ENCODE measurements at regions not wholly inside any gene's neighbourhood (a gene's known extent, or its start where the extent isn't known, plus 50 kb on each side); places are given as distances from the start of the nearest gene placed in this dataset.

GRCh38 chr2:225340923-225341322, 58.6 kb upstream of the NYAP2 start:
- intact Hi-C loops (cut with DNase I), result no loop called here
- DNase-seq, result no peak

DNA sequence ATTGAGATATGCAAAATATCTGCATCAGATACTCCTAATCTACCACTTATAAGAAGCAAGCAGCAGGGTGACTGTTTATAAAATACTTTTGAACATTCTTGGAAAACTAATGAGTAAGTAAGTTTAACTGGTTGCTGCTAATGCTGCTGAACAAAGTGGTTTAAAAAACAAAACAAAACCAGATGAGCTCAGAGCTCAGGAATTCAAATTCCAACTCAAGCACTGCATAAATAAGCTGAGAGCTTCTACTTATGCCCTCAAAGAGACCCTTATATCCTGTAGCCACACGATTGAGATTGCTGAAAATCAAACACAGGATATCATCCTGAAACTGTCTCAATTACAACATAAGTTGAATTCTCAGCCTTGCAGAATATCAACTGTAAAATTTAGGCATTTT, 62.3 kb upstream of the NYAP2 start:
- intact Hi-C loops (cut with DNase I), result no loop called here
- DNase-seq, result no peak

DNA sequence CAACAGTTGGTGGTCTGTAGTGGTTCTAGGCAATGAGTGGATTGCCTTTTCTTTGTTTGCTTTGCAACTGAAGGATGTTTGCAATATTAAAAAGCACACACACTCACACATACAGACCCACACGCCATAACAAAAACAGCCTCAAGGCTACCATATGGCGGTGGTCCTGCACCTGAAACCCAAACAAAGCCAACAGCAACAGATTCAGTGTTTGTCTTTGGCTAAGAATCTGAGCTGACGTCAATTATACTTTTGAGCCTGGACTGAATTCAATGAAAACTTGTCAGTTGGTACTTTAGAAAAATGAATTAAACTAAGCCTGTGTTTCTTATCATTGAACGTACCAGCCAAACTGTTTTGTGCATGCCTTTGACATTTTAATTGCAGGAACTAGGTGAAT, 65.0 kb upstream of the NYAP2 start:
- intact Hi-C loops (cut with DNase I), result no loop called here
- no peak for DNase-seq

- intact Hi-C loops (cut with DNase I), result no loop called here
- DNase-seq, result no peak
Measured at GRCh38 chr2:225328192-225328591, 71.3 kb upstream of the NYAP2 start.

DNA sequence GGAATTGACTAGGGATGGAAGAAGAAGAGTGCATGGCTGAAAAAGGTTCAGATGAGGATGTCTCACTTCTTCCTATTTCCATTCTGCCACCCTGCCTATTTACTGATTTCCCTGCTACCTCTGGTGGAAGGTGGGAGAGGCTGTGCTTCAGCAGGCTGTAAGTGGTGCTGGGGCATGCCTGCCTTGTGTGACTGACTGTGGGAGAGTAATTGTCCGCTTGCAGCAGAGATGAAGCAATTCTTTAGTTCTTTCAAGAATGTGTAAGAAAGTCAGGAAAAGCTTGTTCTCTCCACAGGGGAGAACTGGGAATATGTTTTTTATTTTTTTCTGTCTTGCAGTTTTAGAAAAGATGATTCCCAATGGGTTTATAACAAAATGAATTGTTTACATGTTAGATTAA, 72.5 kb upstream of the NYAP2 start:
- no peak for DNase-seq
- intact Hi-C loops (cut with DNase I), result no loop called here

DNA sequence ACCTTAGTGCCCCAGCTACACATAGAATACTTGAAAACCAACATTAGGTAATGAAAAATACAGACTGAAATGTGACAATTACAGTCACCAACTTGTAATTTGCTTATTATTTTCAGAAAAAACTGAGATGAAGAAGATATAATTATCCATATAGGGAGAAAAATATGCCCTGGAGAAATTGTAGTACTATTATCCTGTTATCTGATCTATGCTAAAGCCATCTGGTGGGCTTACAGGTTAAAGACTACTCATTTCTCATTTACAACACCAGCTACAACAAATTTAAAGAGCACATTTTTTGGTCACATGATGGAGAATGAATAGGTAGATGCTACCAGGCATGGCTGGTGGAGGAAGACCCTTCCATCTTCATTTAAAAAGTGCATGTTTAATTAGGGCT, 79.6 kb upstream of the NYAP2 start:
- no peak for DNase-seq
- intact Hi-C loops (cut with DNase I), result no loop called here

- no peak for DNase-seq
- intact Hi-C loops (cut with DNase I), result no loop called here
Measured at GRCh38 chr2:225318440-225318839, 81.1 kb upstream of the NYAP2 start.

DNA sequence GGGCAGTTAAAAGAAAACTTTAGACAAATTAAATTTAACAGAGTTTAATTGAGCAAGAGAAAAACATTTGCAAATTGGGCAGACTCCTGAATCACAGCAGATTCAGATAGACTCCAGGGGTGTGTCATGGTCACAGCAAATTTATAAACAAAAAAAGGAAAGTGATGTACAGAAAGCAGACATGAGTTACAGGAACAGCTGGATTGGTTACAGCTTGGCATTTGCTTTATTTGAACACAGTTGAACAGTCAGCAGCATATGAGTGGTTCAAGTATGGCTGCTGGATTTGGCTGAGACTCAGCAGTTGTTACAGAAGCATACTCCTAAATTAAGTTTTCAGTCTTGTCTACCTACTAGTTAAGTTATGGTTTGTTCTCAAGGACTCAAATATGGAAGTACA, 82.3 kb upstream of the NYAP2 start:
- DNase-seq, result no peak
- intact Hi-C loops (cut with DNase I), result no loop called here

DNA sequence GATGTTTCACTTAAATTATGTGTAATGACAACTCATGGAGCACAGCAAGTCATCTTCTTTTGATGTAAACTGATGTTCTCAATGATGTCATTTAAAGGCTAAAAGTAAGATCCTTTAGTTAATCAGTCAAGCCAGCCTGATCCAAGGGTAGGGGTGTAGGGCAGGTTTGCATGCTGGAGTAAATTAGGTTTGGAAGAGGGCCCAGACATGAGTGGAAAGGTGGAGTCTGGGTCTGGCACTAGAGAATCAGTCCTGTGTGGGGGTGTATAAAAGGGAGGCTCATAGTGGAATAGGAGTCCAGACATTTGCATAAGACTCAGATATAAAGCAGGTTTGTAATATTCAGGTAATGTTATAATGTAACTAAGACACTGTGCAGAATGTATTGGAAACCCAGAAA, 88.8 kb upstream of the NYAP2 start:
- no peak for DNase-seq
- intact Hi-C loops (cut with DNase I), result no loop called here

DNA sequence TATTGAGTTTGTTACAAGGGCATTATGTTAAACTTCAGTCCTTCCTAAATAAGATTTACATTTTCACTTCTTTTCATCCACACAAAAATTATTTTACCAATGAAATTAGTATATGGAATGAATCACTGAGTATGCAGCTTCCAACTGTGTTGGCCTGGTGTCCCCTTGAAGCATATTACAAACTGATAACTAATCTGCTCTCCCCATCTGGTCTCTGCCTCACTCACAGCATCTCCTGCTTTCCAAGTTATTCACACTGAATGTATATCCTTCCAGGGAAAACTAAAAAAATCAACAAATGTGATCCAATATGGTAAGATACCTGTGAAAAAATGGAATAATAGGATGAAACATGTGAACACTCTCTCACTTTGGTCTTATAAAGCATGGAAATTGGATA, 90.0 kb upstream of the NYAP2 start:
- intact Hi-C loops (cut with DNase I), result no loop called here
- no peak for DNase-seq

DNA sequence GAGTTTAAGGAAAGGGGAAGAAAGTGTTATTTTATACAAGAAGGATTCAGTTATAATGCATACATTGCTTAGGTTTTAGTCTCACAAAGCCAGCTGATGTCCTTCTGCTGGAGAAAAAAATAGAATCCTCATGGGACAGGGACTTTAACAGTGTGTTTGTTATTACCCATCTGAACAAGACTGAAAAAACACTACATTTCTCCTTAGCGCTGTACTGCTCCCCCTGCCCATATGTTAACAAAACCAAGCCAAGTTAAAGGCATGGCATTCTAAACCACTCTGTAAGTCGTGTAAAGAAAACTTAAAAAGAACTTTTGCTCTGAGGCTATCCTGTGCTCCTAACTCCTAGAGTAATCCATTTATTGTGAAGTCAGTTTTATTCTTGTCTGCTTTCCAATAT, 102.6 kb upstream of the NYAP2 start:
- DNase-seq, result no peak
- intact Hi-C loops (cut with DNase I), result no loop called here

- no peak for DNase-seq
- intact Hi-C loops (cut with DNase I), result no loop called here
Measured at GRCh38 chr2:225295102-225295501, 104.4 kb upstream of the NYAP2 start.

- intact Hi-C loops (cut with DNase I), result no loop called here
- no peak for DNase-seq
Measured at GRCh38 chr2:225293638-225294037, 105.9 kb upstream of the NYAP2 start.

- intact Hi-C loops (cut with DNase I), result no loop called here
- no peak for DNase-seq
Measured at GRCh38 chr2:225290757-225291400, 108.6 kb upstream of the NYAP2 start.

- intact Hi-C loops (cut with DNase I), result no loop called here
Measured at GRCh38 chr2:225289659-225290058, 109.9 kb upstream of the NYAP2 start.

DNA sequence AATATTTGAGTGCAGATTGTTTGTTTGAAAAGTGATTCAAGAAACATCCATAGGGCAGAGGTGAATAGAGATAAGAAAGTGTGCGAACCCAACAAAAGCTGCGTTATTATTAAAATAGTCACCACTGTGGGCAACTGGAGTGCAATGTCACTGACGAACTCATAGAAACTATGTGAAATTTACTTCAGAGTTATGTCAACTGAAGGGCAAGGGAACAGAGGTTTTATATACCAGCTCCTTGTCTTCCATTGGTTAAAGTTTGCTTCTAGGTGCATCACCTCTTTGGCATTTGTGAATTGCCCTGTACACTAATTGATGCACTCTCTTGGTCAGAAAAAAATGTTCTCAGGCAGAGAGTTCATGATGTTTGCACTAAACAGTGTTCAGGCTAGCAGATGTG, 110.5 kb upstream of the NYAP2 start:
- DNase-seq, result no peak
- intact Hi-C loops (cut with DNase I), result no loop called here

More at GRCh38 chr2:225289659-225290058, 109.9 kb upstream of the NYAP2 start:
- DNase-seq, result no peak

DNA sequence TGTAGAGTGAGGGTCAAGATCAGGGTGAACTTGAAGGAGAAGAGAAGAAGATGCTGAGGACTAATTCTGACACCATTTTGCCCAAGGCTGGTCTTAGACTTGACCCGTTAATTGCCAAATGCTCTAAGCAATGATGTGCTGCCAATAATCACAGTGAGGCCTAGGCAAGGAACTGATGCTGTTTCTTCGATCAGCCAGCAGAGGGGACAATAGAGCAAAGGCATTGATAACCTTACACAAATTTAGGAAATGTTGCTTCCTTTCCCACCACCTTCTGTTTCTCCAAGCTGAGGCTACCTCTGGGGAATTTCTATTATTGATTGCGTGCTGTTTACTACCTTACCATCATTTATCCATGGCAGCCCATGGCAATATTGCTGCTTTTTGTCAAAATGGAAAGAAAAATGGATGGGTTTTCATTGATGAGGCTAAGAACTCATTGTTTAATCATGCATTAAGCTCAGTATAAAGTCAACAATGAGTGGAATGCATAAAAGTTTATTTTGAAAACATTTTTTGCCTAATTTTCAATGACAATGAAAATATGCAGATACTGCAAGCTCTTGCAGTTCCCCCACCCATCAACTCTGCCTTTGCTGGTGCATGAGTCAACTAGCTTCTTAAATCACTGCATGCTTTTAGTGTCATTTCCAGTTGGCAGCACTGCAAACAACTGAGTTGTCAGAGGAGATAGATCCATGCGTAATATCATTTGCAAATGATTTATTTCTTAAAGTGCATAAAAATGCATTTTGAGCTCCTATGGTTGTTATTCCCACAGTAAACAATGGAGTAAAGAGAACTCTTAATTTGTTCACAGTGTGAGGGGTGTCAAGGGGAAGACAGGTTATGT, 116.4 kb upstream of the NYAP2 start:
- peak in 27 of 42 donors; percentile 3 to 68 (median 31) for DNase-seq
- intact Hi-C loops (cut with DNase I), result no loop called here

DNA sequence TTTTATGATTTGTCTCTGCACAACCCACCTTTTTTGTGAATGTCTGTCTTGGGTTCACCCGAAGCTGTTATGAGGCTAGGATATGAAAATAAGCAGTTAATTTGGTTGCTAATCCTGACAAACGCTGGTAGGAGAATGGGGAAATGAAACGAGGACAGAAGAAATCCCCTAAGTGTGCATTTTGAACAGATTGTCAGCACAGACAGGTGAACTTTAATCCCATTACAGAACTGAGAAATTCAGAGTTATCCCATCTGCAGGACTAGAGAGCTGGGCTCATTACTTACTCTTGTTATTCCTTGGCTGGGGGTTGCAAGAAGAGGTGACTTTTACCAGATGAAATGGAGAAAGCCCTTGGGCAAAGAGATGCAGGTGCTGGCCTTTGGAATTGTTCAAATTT, 123.3 kb upstream of the NYAP2 start:
- DNase-seq, result no peak
- intact Hi-C loops (cut with DNase I), result no loop called here

- intact Hi-C loops (cut with DNase I), result no loop called here
- no peak for DNase-seq
Measured at GRCh38 chr2:225275443-225275842, 124.1 kb upstream of the NYAP2 start.

DNA sequence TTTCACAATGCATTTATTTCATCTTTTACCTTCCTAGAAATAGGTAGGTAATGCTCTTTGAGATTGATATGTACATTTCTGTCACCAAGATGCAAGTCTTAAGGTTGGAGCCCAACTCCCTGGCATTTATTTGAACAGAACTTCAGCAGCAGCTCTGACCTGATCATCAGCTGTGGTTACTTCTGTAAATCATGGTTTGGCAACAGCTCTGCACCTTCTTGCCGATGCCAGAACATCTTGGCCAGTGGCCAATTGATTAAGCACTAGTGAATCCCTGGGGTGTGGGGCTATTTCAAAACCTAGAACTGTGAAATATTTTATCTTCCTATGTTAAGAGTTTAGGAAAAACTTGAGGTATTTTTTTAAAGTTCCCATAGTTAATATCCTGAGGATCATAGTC, 124.8 kb upstream of the NYAP2 start:
- DNase-seq, result no peak
- intact Hi-C loops (cut with DNase I), result no loop called here

- DNase-seq, result no peak
- intact Hi-C loops (cut with DNase I), result no loop called here
Measured at GRCh38 chr2:225272173-225272572, 127.3 kb upstream of the NYAP2 start.
